Hematopoietic multipotent progenitor cell treated with erythropoietin and hydrocortisone succinate and interleukin-3 and kit ligand, for 17 days (in vitro differentiated cells): ENCODE measurements at regions not wholly inside any gene's neighbourhood (a gene's known extent, or its start where the extent isn't known, plus 50 kb on each side); places are given as distances from the start of the nearest gene placed in this dataset.

Experiments used
- DNase-seq: peaks from one replicate; pipeline ENCODE4 v3.0.0-alpha.2; 2015; ENCODE audit warnings: low spot score

- no peak for DNase-seq
These were observed 315.2 kb downstream of the TDRD15 start for GRCh38 chr2:21438949-21439348.

- DNase-seq: no peak
These were observed 317.7 kb downstream of the TDRD15 start for GRCh38 chr2:21441442-21441841.

- no peak for DNase-seq
These were observed 319.8 kb downstream of the TDRD15 start for GRCh38 chr2:21443494-21444105.

GRCh38 chr2:21449881-21450280 lies 326.1 kb downstream of the TDRD15 start:
- DNase-seq: no peak

- DNase-seq: no peak
These were observed 327.6 kb downstream of the TDRD15 start for GRCh38 chr2:21451403-21451802.

- no peak for DNase-seq
These were observed 328.5 kb downstream of the TDRD15 start for GRCh38 chr2:21452263-21452662.

- no peak for DNase-seq
These were observed 328.9 kb downstream of the TDRD15 start for GRCh38 chr2:21452678-21453077.

- DNase-seq: no peak
These were observed 330.1 kb downstream of the TDRD15 start for GRCh38 chr2:21453723-21454450.

GRCh38 chr2:21454839-21455238 lies 331.1 kb downstream of the TDRD15 start:
- no peak for DNase-seq

GRCh38 chr2:21461754-21462240 lies 338.0 kb downstream of the TDRD15 start:
- no peak for DNase-seq

- no peak for DNase-seq
These were observed 342.7 kb downstream of the TDRD15 start for GRCh38 chr2:21466341-21466927.

- no peak for DNase-seq
These were observed 343.6 kb downstream of the TDRD15 start for GRCh38 chr2:21467280-21467818.

- no peak for DNase-seq
These were observed 344.1 kb downstream of the TDRD15 start for GRCh38 chr2:21467910-21468309.

- DNase-seq: no peak
These were observed 344.9 kb downstream of the TDRD15 start for GRCh38 chr2:21468624-21469023.

GRCh38 chr2:21469158-21469557 lies 345.4 kb downstream of the TDRD15 start:
- DNase-seq: no peak

- DNase-seq: no peak
These were observed 345.8 kb downstream of the TDRD15 start for GRCh38 chr2:21469564-21469963.

GRCh38 chr2:21480162-21480561 lies 356.4 kb downstream of the TDRD15 start:
- no peak for DNase-seq

- no peak for DNase-seq
These were observed 360.9 kb downstream of the TDRD15 start for GRCh38 chr2:21484643-21485042.

- no peak for DNase-seq
These were observed 362.7 kb downstream of the TDRD15 start for GRCh38 chr2:21486445-21486844.

GRCh38 chr2:21489080-21489479 lies 365.3 kb downstream of the TDRD15 start:
- no peak for DNase-seq

GRCh38 chr2:21498016-21498415 lies 374.2 kb downstream of the TDRD15 start:
- no peak for DNase-seq

GRCh38 chr2:21500401-21500945 lies 376.7 kb downstream of the TDRD15 start:
- no peak for DNase-seq
